Left renal pelvis (tissue), 4 donors: ENCODE measurements at regions not wholly inside any gene's neighbourhood (a gene's known extent, or its start where the extent isn't known, plus 50 kb on each side); places are given as distances from the start of the nearest gene placed in this dataset.
A peak's percentile ranks its signal among the peaks of the same experiment; 100 is the strongest.

Experiments used
- DNase-seq, 4 donors: peaks; one replicate each; pipeline ENCODE4 v3.0.0-alpha.2; 2013; ENCODE audit warnings: low read depth in 4 of 4, low spot score in 3 of 4

DNA sequence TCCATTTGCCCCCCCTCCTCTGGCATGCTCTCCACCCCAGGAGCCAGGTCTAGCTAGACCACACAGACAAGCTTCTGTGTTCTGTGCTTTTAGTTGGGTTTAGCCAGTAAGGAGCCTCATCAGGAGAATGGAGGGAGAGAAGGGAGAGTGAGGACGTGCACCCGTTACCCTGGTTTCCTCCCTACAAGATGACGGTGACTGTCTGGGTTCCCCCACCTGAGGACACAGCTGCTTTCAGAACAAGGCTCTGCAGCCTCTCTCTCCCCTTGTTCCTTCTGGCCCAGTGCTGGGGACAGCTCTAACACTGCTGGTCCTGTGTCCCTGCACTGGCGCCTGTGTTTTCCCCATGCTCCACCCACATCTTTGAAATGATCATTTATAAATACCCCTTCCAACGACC is 184.4 kb upstream of the GALNT2 start:
- DNase-seq: no peak

DNA sequence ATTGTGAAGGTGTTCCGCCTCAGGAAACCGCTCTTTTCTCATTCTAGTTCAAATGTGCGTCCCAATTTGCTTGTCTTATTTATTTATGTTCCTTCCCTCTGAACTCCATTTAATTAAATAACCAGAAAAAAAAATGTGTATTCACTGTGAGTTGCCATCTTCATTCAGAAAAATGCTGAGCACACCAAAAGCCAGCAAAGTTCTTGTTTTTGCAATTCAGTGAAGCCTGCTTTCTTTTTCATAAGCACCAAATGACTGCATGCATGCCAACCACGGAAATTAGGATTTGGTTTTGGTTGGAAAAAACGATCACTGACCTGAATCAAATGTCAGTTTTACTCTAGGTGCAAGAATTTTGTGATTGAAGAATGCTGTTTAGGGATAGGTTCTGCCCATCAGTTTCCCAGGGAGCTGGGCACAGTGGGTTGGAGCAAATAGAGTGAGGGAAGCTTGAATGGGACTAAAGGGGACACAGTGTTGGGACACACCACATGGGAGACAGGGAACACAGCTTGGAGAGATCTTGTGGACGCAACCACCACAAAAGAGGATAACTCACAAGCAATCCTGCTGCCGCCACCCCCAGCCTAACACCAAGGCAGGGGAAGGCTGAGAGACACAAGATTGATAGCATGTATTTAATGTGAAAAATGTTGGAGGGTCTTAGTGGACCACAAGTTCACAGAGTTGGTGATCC is 183.4 kb upstream of the GALNT2 start:
- DNase-seq: no peak

DNA sequence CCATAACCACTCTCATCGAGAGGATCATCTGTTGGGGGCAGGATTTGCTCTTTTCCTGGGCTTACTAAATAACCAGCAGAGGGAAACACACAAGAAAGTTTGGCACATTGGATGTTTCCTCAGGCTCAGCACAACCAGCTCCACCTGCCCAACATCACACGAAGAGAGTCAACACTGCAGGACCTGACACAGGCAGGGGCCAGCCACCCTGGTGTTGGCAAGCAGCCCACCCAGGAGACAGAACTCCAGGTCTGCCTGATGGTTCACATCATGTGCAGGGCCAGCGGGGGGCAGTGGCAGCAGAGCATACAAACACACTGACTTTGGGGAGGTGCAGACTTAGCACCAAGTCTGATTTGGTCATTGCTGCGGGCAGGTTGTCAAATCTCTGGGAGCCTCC is 182.3 kb upstream of the GALNT2 start:
- DNase-seq: no peak

DNA sequence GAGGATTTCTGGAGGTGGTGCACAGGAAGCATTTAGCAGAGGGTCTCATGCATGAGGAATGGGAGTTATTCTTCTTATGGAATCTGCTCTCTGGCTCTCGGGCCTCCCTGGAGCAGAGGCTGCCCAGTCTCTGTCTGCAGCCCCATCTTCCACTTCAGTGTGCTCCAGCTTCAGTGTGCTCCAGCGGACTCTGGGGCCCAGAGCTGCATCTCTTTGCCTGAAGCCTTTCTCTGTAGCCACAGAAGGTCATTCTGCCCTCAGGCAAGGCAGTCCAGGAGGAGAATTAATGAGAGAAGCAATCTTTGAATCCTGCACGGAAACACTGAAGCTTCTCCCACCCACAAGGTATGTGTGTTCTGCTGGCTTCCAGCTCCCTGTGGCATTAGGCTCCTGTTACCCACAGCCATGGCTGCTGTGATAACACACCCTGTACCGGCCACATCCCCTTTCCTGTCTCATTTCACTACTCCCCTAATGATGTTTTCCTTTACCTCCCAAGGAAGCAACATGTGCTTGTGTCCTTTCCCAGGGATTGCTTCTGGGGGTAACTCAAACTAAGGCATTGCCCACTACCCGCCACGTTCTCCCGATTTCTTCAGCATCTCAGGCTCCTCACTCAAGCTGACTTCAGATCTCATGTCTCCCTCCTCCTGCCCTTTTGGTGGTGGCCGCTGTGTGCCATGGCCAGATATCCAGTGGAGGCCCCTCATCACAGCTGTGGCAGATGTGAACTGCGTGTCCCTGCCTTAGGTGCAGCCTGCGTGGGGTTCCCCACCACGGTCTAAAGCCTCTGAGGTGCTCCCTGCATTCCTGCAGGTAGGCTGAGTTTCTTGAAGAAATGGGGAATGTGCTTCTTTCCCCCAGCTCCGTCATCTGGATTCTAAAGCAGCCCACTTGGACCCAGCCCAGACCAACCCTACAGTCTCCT is 181.2 kb upstream of the GALNT2 start:
- DNase-seq: no peak

DNA sequence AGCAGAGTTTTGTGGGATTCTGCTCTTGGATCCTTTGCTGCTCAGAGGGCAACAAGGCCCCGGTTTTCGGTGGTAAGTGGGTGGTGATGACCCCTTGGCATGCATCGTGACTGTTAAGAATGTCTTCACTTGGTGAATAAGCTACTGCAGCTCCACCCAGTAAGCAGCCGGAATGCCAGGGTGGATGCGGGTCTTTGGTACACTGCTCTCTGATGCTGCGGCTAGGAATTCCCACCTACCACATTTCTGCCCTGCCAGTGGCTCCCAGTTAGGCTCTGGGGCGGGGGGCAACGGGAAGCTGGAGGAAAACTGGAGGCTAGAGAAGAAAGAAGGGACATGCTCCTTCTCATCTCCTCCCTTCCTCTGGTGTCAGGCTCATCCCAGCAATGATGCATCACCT is 180.4 kb upstream of the GALNT2 start:
- no peak for DNase-seq

DNA sequence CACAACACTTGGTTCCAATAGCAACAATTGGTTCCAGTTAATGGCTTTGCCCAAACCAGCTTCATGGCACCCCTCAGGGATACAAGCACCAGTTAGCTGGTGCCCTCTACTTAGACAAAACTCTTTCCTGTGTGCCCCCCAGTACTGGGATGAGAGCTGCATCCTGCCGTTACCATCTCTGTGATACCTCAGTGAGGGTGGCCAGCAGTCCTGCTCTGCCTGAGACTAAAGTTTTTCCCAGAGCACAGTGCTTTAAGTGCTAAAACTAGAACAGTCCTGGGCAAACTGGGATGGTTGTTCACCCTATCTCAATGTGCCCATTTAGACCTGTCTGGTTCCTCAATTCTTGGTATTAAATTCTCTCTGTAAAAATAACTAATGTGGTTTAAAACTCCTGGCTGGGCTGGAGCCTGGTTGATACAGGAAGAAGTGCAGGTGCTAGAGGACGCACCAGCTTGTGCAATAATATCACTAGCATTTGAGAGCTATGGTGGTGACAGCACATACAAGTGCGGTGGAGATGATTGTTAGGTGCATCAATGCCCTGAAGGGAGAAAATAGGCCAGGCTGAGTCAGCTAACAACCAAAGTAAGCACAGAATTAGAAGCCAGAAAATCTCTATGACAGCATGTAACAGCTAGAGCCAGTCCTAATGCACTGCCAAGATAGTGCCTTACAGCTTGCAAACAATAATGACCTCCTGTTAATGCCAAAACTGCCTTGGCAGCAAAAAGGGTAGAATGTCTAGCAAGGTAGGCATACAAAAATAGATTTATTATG is 179.8 kb upstream of the GALNT2 start:
- no peak for DNase-seq

DNA sequence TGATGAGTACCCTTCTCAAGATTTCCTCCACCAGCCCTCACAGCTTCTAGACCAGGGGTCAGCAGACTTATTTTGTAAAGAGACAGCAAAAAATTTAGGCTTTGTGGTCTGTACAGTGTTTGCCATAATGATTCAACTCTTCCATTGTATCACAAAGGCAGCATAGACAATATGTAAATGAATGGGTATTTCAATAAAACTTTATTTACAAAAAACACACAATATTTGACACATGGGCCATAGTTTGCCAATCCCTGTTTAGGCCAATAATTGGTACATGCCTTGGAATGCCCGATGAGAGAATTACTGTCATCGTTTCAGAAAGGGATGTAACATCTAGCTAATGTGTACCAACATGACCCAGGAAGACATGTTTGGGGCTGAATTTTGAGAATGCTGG is 178.9 kb upstream of the GALNT2 start:
- no peak for DNase-seq

DNA sequence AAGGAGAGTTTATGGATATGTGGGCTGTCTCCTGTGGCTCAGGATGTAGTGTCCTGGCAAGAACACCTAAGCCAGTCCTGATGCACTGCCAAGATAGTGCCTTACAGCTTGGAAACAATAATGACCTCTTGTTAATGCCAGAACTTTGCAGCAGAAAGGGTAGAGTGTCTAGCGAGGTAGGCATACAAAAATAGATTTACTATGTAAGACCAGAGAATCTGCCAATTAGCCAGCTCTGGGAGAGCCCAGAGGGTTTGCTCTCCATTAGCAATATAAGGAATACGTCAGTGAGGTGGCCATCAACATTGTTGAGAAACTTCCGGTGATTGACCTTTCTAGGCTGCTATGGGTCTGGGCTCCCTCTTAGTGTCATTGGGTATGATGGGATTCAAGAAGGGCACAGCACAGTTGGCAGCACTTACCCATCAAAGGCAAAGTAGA is 178.5 kb upstream of the GALNT2 start:
- no peak for DNase-seq

DNA sequence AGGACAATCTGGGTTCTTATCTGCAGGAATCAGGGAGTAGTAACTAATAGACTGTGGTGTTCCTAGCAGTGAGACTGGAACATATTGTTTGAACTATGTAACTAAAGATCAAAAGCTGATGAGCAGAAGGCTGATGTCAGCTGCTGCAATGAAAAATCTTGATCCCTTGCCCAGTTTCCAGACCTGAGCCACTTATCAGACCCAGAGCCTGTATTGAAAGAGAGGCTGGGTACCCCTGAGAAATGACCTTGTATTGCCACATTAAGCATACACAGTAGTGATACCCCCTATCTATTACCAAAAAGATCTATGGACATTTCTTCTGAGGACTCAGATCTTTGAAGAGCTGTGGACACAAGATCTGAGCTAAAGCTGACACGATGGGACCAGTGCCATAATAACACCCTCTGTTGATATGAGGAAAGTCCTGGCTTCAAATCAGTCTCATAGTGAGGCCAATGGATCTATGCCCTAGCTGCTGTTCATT is 178.0 kb upstream of the GALNT2 start:
- no peak for DNase-seq

DNA sequence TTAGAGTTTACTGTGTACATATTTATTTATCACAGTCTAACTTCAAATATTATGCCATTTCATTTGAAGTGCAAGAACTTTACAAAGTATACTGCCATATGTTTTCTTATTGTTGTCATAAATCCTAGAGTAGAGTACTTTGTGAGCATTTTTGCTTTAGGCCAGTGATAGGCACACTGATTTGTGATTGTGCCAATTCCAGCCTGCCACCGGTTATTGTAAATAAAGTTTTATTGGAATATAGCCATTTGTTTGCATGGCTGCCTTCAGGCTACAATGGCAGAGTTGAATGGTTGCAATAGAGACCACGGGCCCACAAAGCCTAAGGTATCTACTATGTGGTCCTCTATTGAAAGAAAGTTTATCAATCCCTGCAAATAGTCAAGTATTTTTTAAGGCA is 175.8 kb upstream of the GALNT2 start:
- DNase-seq: no peak

DNA sequence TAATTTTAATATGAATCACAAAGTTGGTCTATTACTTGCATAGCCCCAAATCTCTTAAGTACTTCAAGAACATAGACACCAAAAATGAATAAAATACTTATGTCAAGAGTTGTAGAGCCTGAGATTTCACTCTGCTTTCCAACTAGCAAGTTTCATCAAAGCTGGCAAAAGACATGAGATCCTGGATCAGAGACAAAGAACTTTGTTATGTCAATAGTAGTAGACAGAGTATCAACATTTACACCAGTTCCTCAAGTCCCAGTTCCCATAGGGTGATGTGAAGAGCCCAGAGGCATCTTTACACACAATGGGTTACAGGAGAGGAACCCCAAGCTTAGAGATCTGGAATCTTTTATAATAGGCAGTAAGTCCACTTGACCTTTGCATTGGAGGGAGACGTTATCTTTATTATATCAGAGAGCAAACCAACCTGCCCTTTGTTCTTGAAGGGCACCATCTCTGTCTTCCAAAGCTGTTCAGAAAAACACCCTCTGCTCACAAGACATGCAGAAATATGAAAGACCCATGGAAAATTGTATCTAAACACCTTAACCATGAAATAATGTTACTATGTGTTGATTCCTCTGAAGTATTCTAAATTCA is 174.4 kb upstream of the GALNT2 start:
- no peak for DNase-seq

DNA sequence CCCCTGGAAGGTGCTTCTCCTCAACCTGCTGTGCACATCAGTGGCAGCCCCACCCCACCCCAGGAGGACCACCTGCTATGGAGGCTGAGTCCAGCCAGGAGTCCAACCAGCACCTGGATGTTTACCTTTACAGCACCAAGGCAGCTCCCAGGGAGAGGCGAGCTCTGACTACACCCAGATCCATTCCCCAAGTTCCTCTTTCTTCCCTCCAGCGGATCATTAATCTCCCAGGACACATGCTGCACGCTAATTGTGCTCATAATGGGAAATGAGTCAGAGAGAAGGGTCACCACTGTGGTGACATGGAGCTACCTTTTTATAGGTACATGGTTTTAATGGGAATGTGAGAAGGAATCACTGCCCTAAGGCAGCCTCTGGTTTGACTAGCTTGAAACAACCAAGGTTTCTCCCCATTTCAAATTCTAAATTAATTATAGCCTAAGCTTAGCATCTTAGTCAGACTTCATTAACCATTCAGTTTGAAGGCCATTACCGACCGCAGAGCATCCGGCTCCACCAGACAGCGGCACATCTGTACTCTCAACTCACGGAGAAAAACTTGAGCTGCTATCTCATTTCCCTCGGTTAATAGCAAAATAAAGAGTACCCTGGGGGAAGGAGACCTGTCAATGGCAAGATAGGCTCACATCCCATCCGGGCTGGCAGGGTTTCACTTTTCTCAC is 173.1 kb upstream of the GALNT2 start:
- peak in 2 of 4 donors; percentile 12 to 29 for DNase-seq

DNA sequence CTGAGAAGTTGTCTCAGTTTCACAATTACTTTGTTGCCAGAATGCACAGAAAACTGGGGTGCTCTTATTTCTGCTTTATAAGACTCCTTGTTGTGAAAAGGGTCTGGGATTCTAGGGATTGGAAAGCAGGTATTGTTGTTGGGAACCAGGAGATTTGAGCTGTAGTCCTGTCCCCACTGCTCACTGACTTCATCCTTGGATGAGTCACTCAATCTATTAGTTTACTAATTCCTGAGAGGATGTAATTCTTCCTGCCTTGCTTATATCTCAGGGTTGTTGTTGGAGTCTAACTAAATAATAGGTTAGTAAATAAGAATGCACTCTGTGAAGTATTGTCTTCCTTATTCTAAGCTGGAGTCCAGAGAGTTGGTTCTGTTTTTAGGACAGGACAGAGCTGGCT is 172.5 kb upstream of the GALNT2 start:
- DNase-seq: no peak

DNA sequence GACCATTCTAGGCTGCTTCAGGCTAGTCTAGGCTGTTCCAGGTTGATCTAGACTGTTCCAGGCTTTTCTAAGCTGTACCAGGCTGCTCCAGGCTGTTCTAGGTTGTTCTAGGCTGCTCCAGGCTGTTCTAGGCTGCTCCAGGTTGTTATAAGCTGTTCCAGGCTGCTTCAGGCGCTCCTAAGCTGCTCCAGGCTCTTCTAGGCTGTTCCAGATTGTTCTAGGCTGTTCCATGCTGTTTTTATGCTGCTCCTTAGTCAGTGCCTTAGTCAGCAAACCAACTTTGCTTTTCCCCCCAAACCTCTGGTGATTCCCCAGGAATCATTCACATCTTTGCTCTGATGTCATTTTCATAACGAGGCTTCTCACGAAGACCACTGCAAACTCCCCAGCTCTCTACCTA is 171.4 kb upstream of the GALNT2 start:
- no peak for DNase-seq

DNA sequence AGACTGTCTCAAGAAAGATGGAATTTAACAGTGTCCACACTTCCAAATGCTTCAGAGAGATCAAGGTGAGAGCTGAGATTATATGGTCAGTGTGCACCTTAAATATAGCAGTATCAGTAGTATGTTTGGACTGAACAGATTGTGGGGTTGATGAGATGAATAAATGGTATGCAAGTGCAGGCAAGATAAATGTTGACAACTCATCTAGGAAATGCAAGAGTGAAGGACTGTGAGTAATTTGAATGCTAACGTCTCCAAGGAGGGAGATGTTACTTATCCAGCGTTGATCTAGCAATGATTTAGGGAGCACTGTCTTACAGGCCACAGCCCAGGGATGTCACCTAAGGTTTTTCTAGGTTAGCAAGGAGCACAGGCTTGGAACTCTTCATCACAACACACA is 170.7 kb upstream of the GALNT2 start:
- DNase-seq: no peak

DNA sequence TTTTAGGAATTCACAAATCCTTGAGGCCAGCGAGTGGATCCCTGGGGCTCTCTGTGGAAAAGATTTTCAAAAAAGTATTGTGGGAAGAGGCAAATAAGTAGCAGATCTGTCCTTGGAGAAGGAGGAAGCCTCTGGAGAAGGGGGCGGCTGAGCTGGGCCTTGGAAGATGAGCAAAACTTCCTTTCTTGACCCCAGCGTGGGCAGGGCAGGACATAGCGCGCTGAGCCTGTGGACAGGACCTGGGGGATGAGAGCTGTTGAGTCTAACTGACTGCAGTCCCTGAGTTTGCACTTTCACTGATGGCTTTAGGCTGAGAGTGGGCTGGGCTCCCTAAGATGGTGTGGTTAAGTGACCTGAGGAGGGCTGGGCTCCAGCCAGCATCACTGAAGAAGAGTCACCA is 170.2 kb upstream of the GALNT2 start:
- DNase-seq: no peak

DNA sequence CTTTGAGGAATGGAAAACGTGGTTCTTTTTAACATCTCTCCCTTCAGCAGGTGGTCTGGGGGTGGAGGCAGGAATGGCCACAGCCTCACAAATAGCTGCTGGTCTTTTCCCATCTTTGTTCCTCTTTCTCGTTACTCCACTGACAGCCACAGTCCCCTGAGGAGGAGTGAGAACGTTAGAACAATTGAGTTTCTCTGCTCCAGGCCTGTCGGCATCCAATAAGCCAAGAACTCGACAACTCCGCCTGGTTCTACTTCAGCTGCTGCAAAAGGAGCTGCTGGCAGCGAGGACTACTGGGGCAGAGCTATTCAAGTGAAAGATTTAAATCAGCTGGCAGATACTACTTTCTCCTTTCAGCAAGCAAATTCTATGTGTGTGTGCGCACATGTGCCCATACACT is 169.5 kb upstream of the GALNT2 start:
- DNase-seq: no peak

DNA sequence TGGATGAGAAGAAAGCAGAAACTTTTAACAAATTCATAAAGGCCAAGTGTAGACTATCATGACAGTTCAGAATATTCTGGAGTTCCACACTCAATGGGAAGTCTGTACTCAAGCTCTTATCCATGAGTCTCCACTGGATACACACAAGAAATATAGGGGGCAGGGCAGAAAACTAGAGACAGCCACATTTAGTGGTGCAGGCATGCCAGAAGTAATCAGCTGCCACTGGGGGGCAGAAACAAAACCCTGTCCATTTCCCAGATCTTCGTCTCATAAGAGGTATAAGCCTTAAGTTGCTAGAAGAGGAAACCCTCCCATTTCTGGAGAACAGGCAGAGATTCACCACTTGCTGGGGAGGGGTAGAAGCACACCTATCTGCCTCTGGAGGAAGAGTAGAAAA is 166.8 kb upstream of the GALNT2 start:
- DNase-seq: no peak

DNA sequence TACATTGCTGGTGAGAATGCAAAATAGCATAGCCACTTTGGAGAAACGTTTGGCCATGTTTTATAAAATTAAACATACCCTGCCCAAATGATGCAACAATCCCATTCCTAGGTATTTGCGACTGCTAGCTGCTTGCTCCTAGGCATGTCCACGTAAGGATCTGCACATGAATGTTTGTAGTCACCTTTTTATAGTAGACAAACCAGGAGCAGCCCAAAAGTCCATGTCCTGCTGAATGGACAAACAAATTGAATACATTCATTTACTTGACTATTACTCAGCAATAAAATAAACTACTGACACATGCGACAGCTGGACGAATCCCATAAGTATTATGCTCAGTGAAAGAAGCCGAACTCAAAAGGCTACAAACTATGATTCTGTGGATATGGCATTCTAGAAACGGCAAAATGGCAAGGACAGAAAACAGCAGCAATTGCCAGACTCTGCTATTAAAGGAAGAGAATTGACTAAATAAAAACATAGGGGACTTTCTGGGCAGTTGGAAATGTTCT is 161.9 kb upstream of the GALNT2 start:
- no peak for DNase-seq

DNA sequence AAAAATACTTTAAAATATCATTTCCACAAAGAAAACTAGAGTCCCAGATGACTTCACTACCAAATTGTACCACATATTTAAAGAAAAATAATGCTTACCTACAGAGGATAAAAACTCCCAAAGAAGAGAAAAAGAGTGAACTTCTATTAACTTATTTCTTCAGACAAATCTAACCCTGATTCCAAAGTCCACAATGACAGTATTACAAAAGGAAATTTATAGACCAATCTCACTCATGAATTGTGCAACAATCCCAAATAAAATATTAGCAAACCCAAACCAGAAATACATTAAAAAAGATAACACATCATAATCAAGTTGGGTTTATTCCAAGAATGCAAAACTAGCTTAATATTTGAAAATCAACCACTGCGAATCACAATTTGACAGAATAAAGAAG is 161.4 kb upstream of the GALNT2 start:
- DNase-seq: no peak
